ENCODE measurements at regions not wholly inside any gene's neighbourhood (a gene's known extent, or its start where the extent isn't known, plus 50 kb on each side); places are given as distances from the start of the nearest gene placed in this dataset.

DNA sequence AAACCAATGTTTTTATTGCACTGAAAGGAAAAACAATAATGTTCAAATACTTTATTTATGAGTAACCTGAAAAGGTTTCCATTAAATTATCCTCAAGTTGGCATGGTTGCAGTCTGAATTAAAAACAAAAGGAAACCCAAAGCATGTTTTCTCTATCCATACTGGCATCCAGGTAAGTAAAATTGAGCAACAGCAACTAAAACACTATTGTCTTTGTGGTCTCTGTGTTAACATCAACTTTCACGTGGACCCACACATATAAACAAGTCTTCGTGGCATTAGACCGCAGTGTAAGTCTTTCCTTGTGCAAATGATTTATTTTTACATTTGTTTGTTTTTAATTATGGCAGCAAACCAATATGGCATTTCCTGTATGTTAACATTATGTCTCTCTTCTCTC is 757.6 kb downstream of the SEMA5A start:
- TF ChIP-seq, protein P1, sequence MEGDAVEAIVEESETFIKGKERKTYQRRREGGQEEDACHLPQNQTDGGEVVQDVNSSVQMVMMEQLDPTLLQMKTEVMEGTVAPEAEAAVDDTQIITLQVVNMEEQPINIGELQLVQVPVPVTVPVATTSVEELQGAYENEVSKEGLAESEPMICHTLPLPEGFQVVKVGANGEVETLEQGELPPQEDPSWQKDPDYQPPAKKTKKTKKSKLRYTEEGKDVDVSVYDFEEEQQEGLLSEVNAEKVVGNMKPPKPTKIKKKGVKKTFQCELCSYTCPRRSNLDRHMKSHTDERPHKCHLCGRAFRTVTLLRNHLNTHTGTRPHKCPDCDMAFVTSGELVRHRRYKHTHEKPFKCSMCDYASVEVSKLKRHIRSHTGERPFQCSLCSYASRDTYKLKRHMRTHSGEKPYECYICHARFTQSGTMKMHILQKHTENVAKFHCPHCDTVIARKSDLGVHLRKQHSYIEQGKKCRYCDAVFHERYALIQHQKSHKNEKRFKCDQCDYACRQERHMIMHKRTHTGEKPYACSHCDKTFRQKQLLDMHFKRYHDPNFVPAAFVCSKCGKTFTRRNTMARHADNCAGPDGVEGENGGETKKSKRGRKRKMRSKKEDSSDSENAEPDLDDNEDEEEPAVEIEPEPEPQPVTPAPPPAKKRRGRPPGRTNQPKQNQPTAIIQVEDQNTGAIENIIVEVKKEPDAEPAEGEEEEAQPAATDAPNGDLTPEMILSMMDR (IDR thresholded peaks at IDR 0.05; ENCODE audit: insufficient read depth, low read length, poor library complexity, severe bottlenecking) = no peak
- no peak for TF ChIP-seq EZH2phosphoT487 (conservative IDR thresholded peaks at IDR 0.05; ENCODE audit: low read length)
- Histone ChIP-seq H3K4me3 (ENCODE audit: insufficient read depth, low read length, poor library complexity, severe bottlenecking) (no peak overlapping the region), H3K36me3 (ENCODE audit: low read length) (no peaks in the 10 kb centered on the region), H3K9me2 (replicated peaks; ENCODE audit: insufficient read depth, low read length) (no peaks in the 10 kb centered on the region), H3K9ac (ENCODE audit: low read length) (no peak overlapping the region), H3K27me3 (ENCODE audit: low read length) (no peaks in the 10 kb centered on the region), H3K79me2 (ENCODE audit: insufficient read depth, low read length) (no peaks in the 10 kb centered on the region), H3F3A (ENCODE audit: insufficient read depth) (no peaks in the 10 kb centered on the region), H3K4me2 (ENCODE audit: low read depth, low read length, poor library complexity, severe bottlenecking) (no peak overlapping the region), H2AFZ (ENCODE audit: low read depth, low read length, severe bottlenecking) (no peak overlapping the region), H4K20me1 (ENCODE audit: low read depth, low read length) (no peaks in the 10 kb centered on the region), H3K27ac (ENCODE audit: low read depth, low read length) (no peak overlapping the region), H3K9me3 (ENCODE audit: insufficient read depth, low read length) (no peaks in the 10 kb centered on the region)

DNA sequence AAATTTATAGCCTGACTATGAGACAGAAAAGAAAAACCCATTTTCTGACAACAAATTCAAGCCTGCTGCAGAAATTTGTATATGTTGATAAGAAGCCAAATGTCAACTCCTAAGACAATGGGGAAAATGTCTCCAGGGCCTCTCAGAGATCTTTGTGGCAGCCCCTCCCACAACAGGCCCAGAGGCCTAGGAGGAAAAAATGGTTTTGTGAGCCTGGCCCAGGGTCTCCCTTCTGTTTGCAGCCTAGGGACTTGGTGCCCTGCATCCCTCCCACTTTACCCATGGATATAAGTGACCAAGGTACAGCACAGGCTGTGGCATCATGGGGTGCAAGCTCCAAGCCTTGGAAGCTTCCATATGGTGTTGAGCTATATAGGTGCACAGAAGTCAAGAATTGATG is 740.2 kb downstream of the SEMA5A start:
- H3F3A ChIP-seq (ENCODE audit: insufficient read depth) = no peaks in the 10 kb centered on the region
- TF ChIP-seq EZH2phosphoT487 (conservative IDR thresholded peaks at IDR 0.05; ENCODE audit: low read length) = no peak
- TF ChIP-seq, protein P1 (IDR thresholded peaks at IDR 0.05; ENCODE audit: insufficient read depth, low read length, poor library complexity, severe bottlenecking) = no peak
- no peak overlapping the region for H2AFZ ChIP-seq (ENCODE audit: low read depth, low read length, severe bottlenecking)
- H3K9me2 ChIP-seq (replicated peaks; ENCODE audit: insufficient read depth, low read length) = no peaks in the 10 kb centered on the region
- H3K4me3 ChIP-seq (ENCODE audit: insufficient read depth, low read length, poor library complexity, severe bottlenecking) = no peak overlapping the region
- no peaks in the 10 kb centered on the region for H3K27me3 ChIP-seq (ENCODE audit: low read length)
- H3K36me3 ChIP-seq (ENCODE audit: low read length) = no peaks in the 10 kb centered on the region
- H3K79me2 ChIP-seq (ENCODE audit: insufficient read depth, low read length) = no peaks in the 10 kb centered on the region
- H3K4me2 ChIP-seq (ENCODE audit: low read depth, low read length, poor library complexity, severe bottlenecking) = no peak overlapping the region
- peaks cover 4% of the 10 kb centered on the region; the same call in 1 of the 2 replicates for H3K9me3 ChIP-seq (ENCODE audit: insufficient read depth, low read length)
- no peaks in the 10 kb centered on the region for H4K20me1 ChIP-seq (ENCODE audit: low read depth, low read length)
- H3K27ac ChIP-seq (ENCODE audit: low read depth, low read length) = no peak overlapping the region
- no peak overlapping the region for H3K9ac ChIP-seq (ENCODE audit: low read length)

DNA sequence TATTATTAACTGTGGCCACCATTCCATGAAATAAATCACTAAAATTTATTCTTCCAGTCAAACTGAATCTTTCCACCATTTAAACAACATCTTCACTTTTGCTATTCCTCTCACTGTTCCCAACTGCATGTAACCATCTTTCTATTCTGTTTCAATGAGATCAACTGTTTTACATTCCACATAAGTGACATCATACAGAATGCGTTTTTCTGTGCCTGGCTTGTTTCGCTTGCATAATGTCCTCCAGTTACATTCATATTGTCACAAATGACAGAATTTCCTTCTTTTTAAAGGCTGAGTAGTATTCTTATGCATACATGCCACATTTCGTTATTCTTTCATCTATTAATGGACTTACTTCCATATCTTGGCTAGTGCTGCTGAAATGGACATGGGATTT is 738.2 kb downstream of the SEMA5A start:
- H2AFZ ChIP-seq (ENCODE audit: low read depth, low read length, severe bottlenecking) = no peak overlapping the region
- no peaks in the 10 kb centered on the region for H3K27me3 ChIP-seq (ENCODE audit: low read length)

More for the DNA sequence above, 738.2 kb downstream of the SEMA5A start:
- H3K79me2 ChIP-seq (ENCODE audit: insufficient read depth, low read length) = no peaks in the 10 kb centered on the region
- H3K9me3 ChIP-seq (ENCODE audit: insufficient read depth, low read length) = peaks cover 4% of the 10 kb centered on the region; the same call in 1 of the 2 replicates
- no peaks in the 10 kb centered on the region for H4K20me1 ChIP-seq (ENCODE audit: low read depth, low read length)
- H3K27ac ChIP-seq (ENCODE audit: low read depth, low read length) = no peak overlapping the region
- H3K9me2 ChIP-seq (replicated peaks; ENCODE audit: insufficient read depth, low read length) = no peaks in the 10 kb centered on the region; the same call in 1 of the 2 replicates
- no peak overlapping the region for H3K9ac ChIP-seq (ENCODE audit: low read length)
- H3K4me3 ChIP-seq (ENCODE audit: insufficient read depth, low read length, poor library complexity, severe bottlenecking) = no peak overlapping the region
- TF ChIP-seq EZH2phosphoT487 (conservative IDR thresholded peaks at IDR 0.05; ENCODE audit: low read length) = no peak
- TF ChIP-seq, protein P1 (IDR thresholded peaks at IDR 0.05; ENCODE audit: insufficient read depth, low read length, poor library complexity, severe bottlenecking) = no peak
- no peak overlapping the region for H3K4me2 ChIP-seq (ENCODE audit: low read depth, low read length, poor library complexity, severe bottlenecking)
- H3F3A ChIP-seq (ENCODE audit: insufficient read depth) = no peaks in the 10 kb centered on the region
- no peaks in the 10 kb centered on the region for H3K36me3 ChIP-seq (ENCODE audit: low read length)
